GM12878 (cell line): ENCODE measurements at regions not wholly inside any gene's neighbourhood (a gene's known extent, or its start where the extent isn't known, plus 50 kb on each side); places are given as distances from the start of the nearest gene placed in this dataset.

Experiments
- BCL11A ChIP-seq: IDR thresholded peaks from 2 replicates; pipeline ENCODE4 v1.6.1; 2011; ENCODE audit warnings: low read depth, low read length
- HDAC2 ChIP-seq: fragments of 200-600 bp; sonication (generic); IDR thresholded peaks from 2 replicates; pipeline ENCODE4 v1.6.1; 2017
- JUND ChIP-seq: IDR thresholded peaks from 2 replicates; pipeline ENCODE4 v1.6.1; 2012; ENCODE audit warnings: low read depth, mild to moderate bottlenecking, low read length, improper control_type of control experiment, moderate library complexity
- MXI1 ChIP-seq: fragments of 150-350 bp; IDR thresholded peaks from 2 replicates; pipeline ENCODE4 v1.6.1; 2011; ENCODE audit warnings: low read depth, mild to moderate bottlenecking, inconsistent platforms, low read length, improper control_type of control experiment
- MYC ChIP-seq: IDR thresholded peaks from 2 replicates; pipeline ENCODE4 v1.6.1; 2011; ENCODE audit warnings: mild to moderate bottlenecking, low read length, moderate library complexity, inconsistent platforms; ENCODE audit not compliant: insufficient read depth, insufficient replicate concordance, insufficient read length, severe bottlenecking
- RAD21 ChIP-seq: IDR thresholded peaks from 2 replicates; pipeline ENCODE4 v1.6.1; 2011; ENCODE audit warnings: mild to moderate bottlenecking, low read depth, low read length, moderate library complexity; ENCODE audit not compliant: insufficient read depth
- TF ChIP-seq, protein P1 (sequence below), 3 experiments: IDR thresholded peaks in 2 of 3; conservative IDR thresholded peaks in 1 of 3; 2 replicates each; pipeline ENCODE4 v1.5.1; 2011; ENCODE audit warnings: low read depth in 3 of 3, low read length in 3 of 3, mild to moderate bottlenecking in 3 of 3, control low read depth in 2 of 3, moderate library complexity in 2 of 3, inconsistent platforms in 1 of 3, mixed read lengths in 1 of 3; ENCODE audit not compliant: control insufficient read depth in 2 of 3, insufficient read depth in 1 of 3; ENCODE audit errors: extremely low read depth in 1 of 3
- TF ChIP-seq, protein P2 (sequence below): IDR thresholded peaks from 2 replicates; pipeline ENCODE4 v1.6.1; 2012; ENCODE audit warnings: low read depth, low read length, improper control_type of control experiment

DNA sequence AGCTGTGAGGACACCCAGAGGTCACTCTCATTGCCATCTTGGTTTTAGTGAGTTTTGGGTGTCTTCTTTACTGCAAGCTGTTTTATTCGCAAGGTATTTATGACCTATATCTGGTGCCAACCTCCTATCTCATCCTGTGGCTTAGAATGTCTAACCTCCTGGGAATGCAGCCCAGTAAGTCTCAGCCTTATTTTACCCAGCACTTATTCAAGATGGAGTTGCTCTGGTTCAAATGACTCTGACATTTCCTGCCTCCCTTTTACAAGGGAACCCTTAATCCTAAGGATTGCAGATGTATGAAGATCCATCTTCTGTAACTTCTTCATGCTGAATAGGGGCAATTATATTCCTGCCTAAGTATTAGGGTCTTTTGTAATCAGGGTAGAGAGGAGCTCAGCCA, 708.0 kb downstream of the TMEM182 start:
- TF ChIP-seq RAD21 (no peak), HDAC2 (no peak), MXI1 (no peak), MYC (no peak), BCL11A (no peak), JUND (no peak)
- TF ChIP-seq, protein P1, sequence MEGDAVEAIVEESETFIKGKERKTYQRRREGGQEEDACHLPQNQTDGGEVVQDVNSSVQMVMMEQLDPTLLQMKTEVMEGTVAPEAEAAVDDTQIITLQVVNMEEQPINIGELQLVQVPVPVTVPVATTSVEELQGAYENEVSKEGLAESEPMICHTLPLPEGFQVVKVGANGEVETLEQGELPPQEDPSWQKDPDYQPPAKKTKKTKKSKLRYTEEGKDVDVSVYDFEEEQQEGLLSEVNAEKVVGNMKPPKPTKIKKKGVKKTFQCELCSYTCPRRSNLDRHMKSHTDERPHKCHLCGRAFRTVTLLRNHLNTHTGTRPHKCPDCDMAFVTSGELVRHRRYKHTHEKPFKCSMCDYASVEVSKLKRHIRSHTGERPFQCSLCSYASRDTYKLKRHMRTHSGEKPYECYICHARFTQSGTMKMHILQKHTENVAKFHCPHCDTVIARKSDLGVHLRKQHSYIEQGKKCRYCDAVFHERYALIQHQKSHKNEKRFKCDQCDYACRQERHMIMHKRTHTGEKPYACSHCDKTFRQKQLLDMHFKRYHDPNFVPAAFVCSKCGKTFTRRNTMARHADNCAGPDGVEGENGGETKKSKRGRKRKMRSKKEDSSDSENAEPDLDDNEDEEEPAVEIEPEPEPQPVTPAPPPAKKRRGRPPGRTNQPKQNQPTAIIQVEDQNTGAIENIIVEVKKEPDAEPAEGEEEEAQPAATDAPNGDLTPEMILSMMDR (IDR thresholded peaks at IDR 0.05 in 2 of 3, conservative IDR thresholded peaks at IDR 0.05 in 1 of 3; ENCODE audit: control insufficient read depth in 2 of 3, extremely low read depth in 1 of 3, insufficient read depth in 1 of 3, low read depth in 3 of 3, low read length in 3 of 3) = no peak
- TF ChIP-seq, protein P2, sequence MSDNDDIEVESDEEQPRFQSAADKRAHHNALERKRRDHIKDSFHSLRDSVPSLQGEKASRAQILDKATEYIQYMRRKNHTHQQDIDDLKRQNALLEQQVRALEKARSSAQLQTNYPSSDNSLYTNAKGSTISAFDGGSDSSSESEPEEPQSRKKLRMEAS = no peak
